CD14-positive monocyte (primary cell): ENCODE measurements at regions not wholly inside any gene's neighbourhood (a gene's known extent, or its start where the extent isn't known, plus 50 kb on each side); places are given as distances from the start of the nearest gene placed in this dataset.

Source experiments
- DNase-seq, 3 donors: peaks; one replicate each; pipeline ENCODE4 v3.0.0-alpha.2; 2011 to 2022
- H2AFZ ChIP-seq: 2 replicates; pipeline ENCODE4 v1.6.0; 2012; ENCODE audit warnings: mild to moderate bottlenecking, low read depth, low read length, inconsistent platforms; ENCODE audit not compliant: insufficient read depth, poor library complexity, severe bottlenecking
- H3K27ac ChIP-seq, 2 donors: 1 replicate in 1 of 2; 2 replicates in 1 of 2; pipeline ENCODE4 v1.5.1; 2012 to 2013; ENCODE audit warnings: low read length in 2 of 2, control low read depth in 1 of 2, inconsistent platforms in 1 of 2, low read depth in 1 of 2, mild to moderate bottlenecking in 1 of 2
- H3K27me3 ChIP-seq, 2 donors: one replicate each; pipeline versions ENCODE4 v1.6.0 to v1.6.1; 2011 to 2013; ENCODE audit warnings: low read length in 2 of 2; ENCODE audit not compliant: control insufficient read depth in 2 of 2, insufficient read depth in 2 of 2
- H3K36me3 ChIP-seq, 2 donors: replicated peaks in 1 of 2; 1 replicate in 1 of 2; 2 replicates in 1 of 2; pipeline versions ENCODE4 v1.5.1 to v1.6.1; 2012 to 2013; ENCODE audit warnings: low read length in 2 of 2, control low read depth in 1 of 2, inconsistent platforms in 1 of 2, mild to moderate bottlenecking in 1 of 2; ENCODE audit not compliant: insufficient read depth in 2 of 2, control insufficient read depth in 1 of 2
- H3K4me1 ChIP-seq, 2 donors: 1 replicate in 1 of 2; 2 replicates in 1 of 2; pipeline versions ENCODE4 v1.5.1 to v1.6.1; 2012 to 2013; ENCODE audit warnings: low read length in 2 of 2, control low read depth in 1 of 2, inconsistent platforms in 1 of 2, mild to moderate bottlenecking in 1 of 2, moderate library complexity in 1 of 2; ENCODE audit not compliant: insufficient read depth in 2 of 2, control insufficient read depth in 1 of 2
- H3K4me2 ChIP-seq: replicated peaks from 2 replicates; pipeline ENCODE3; 2012; ENCODE audit warnings: low read length, moderate library complexity, mild to moderate bottlenecking; ENCODE audit not compliant: poor library complexity, severe bottlenecking; ENCODE audit errors: extremely low read depth
- H3K4me3 ChIP-seq, 3 experiments: fragments of 200-600 bp in 1 of 3; sonication (generic) in 1 of 3; replicated peaks in 1 of 3; 1 replicate in 2 of 3; 2 replicates in 1 of 3; pipeline ENCODE4 v1.5.1; 2011 to 2013; ENCODE audit warnings: low read length in 3 of 3, mild to moderate bottlenecking in 3 of 3, control low read depth in 2 of 3, low read depth in 2 of 3, inconsistent platforms in 1 of 3, moderate library complexity in 1 of 3
- H3K79me2 ChIP-seq: 2 replicates; pipeline ENCODE4 v1.6.0; 2012; ENCODE audit warnings: mild to moderate bottlenecking, control low read depth, inconsistent platforms, low read length, moderate library complexity; ENCODE audit not compliant: insufficient read depth
- H3K9ac ChIP-seq: 2 replicates; pipeline ENCODE4 v1.6.0; 2017; ENCODE audit warnings: low read length, mild to moderate bottlenecking; ENCODE audit not compliant: insufficient read depth, poor library complexity, severe bottlenecking
- H3K9me3 ChIP-seq, 2 donors: replicated peaks in 1 of 2; 1 replicate in 1 of 2; 2 replicates in 1 of 2; pipeline versions ENCODE4 v1.5.1 to v1.6.1; 2012 to 2013; ENCODE audit warnings: low read length in 2 of 2, control low read depth in 1 of 2; ENCODE audit not compliant: control insufficient read depth in 1 of 2, insufficient read depth in 1 of 2
- H4K20me1 ChIP-seq: 2 replicates; pipeline ENCODE4 v1.6.0; 2012; ENCODE audit warnings: mild to moderate bottlenecking, low read length, control low read depth, moderate library complexity; ENCODE audit not compliant: insufficient read depth
- H3K27ac Mint-ChIP-seq, 7 donors: one replicate each; pipeline ENCODE4 v1.8.0; 2020; ENCODE audit warnings: mild to moderate bottlenecking in 7 of 7, mixed read lengths in 7 of 7, moderate library complexity in 6 of 7, inconsistent platforms in 2 of 7
- H3K27me3 Mint-ChIP-seq, 3 donors: one replicate each; pipeline ENCODE4 v1.8.0; 2021 to 2022; ENCODE audit warnings: low read depth in 3 of 3, mild to moderate bottlenecking in 3 of 3, mixed read lengths in 3 of 3, moderate library complexity in 3 of 3, inconsistent platforms in 1 of 3
- H3K36me3 Mint-ChIP-seq, 2 donors: one replicate each; pipeline ENCODE4 v1.8.0; 2020; ENCODE audit warnings: mixed read lengths in 2 of 2, inconsistent platforms in 1 of 2, mild to moderate bottlenecking in 1 of 2
- H3K4me1 Mint-ChIP-seq: one replicate; pipeline ENCODE4 v1.8.0; 2020; ENCODE audit warnings: mild to moderate bottlenecking, mixed read lengths
- H3K4me3 Mint-ChIP-seq, 2 donors: one replicate each; pipeline ENCODE4 v1.8.0; 2020; ENCODE audit warnings: mild to moderate bottlenecking in 2 of 2, mixed read lengths in 2 of 2, moderate library complexity in 1 of 2
- H3K9me3 Mint-ChIP-seq, 7 donors: one replicate each; pipeline ENCODE4 v1.8.0; 2020 to 2022; ENCODE audit warnings: mixed read lengths in 7 of 7, mild to moderate bottlenecking in 6 of 7, moderate library complexity in 6 of 7, inconsistent platforms in 2 of 7
- WGBS: methylation state at CpG from one replicate; pipeline ENCODE4 v1.1.5; 2013; ENCODE audit warnings: missing lambda C conversion rate; ENCODE audit not compliant: insufficient coverage; 5-methylcytosine and 5-hydroxymethylcytosine counted together
- intact Hi-C, 2 donors: fragments of 100-400 bp; cut with micrococcal nuclease; formaldehyde crosslinking; loops; one replicate each; pipeline versions ENCODE4 v1.15.0 to v1.15.1; 2023
- TF ChIP-seq, protein P1 (sequence below): fragments of 200-600 bp; IDR thresholded peaks from one replicate; pipeline ENCODE4 v1.8.0; 2022; ENCODE audit warnings: antibody characterized with exemption, mild to moderate bottlenecking

DNA sequence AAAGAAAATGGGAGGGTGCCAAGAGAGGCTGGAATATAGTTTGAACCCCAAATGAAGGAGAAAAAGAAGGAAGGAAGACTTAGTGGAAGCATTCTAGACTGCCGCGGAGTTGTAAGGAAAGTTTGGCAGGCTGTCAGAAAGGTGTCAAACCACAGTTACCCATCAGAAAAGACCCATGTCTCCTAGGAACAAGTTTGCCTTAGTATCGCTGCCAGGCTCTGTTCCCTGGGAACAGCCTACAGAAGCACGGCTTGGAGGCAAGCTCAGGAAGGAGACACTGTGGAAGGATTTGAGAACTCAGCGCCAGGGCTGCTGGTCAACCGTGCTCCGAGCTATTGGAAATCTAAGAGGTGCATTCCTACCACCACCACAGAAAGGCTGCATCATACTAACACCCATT is 197.4 kb downstream of the RRAGC start:
- TF ChIP-seq, protein P1, sequence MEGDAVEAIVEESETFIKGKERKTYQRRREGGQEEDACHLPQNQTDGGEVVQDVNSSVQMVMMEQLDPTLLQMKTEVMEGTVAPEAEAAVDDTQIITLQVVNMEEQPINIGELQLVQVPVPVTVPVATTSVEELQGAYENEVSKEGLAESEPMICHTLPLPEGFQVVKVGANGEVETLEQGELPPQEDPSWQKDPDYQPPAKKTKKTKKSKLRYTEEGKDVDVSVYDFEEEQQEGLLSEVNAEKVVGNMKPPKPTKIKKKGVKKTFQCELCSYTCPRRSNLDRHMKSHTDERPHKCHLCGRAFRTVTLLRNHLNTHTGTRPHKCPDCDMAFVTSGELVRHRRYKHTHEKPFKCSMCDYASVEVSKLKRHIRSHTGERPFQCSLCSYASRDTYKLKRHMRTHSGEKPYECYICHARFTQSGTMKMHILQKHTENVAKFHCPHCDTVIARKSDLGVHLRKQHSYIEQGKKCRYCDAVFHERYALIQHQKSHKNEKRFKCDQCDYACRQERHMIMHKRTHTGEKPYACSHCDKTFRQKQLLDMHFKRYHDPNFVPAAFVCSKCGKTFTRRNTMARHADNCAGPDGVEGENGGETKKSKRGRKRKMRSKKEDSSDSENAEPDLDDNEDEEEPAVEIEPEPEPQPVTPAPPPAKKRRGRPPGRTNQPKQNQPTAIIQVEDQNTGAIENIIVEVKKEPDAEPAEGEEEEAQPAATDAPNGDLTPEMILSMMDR = no peak
- Histone ChIP-seq H3K27ac (no peak overlapping the region), H3K9ac (no peak overlapping the region), H4K20me1 (no peaks in the 10 kb centered on the region), H3K4me1 (no peaks in the 10 kb centered on the region), H3K36me3 (no peaks in the 10 kb centered on the region), H2AFZ (no peak overlapping the region), H3K79me2 (no peaks in the 10 kb centered on the region), H3K4me3 (no peak overlapping the region), H3K27me3 (peaks cover 0 to 3% of the 10 kb centered on the region in 2 donors), H3K4me2 (no peak overlapping the region), H3K9me3 (no peaks in the 10 kb centered on the region)
- no peaks in the 10 kb centered on the region for H3K4me1 Mint-ChIP-seq
- peaks cover 0 to 13% (median 4%) of the 10 kb centered on the region in 7 donors for H3K9me3 Mint-ChIP-seq
- H3K27me3 Mint-ChIP-seq = peaks cover 7 to 20% (median 9%) of the 10 kb centered on the region in 3 donors
- no peak for DNase-seq
- intact Hi-C loops = no loop called here
- WGBS = 60% methylated on average over 1 of the region's 7 CpGs
- no peak overlapping the region for H3K4me3 Mint-ChIP-seq
- no peaks in the 10 kb centered on the region for H3K36me3 Mint-ChIP-seq
- no peak overlapping the region for H3K27ac Mint-ChIP-seq

DNA sequence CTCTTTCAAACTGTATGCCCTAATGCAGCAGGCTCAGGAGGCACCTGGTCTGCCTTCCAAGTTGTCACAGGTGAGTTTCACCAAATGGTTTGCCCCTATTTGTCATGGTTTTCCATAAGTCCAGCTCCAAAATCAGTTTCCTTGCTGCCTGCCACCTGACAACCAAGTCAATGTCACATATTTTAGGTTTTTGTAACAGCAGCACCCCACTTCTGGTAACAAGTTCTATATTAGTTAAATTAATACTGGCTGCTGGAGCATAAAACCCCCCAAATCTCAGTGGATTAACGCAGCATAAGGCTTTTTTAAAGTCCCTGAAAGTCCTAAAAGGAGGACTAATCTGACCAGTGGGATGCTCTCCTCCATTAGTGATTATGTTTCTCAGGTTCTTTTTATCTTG is 200.7 kb downstream of the RRAGC start:
- no peaks in the 10 kb centered on the region for H3K36me3 ChIP-seq
- H3K4me3 Mint-ChIP-seq = no peak overlapping the region
- no peaks in the 10 kb centered on the region for H3K4me1 ChIP-seq
- H3K36me3 Mint-ChIP-seq = no peaks in the 10 kb centered on the region
- no peak overlapping the region for H3K4me2 ChIP-seq
- no peak overlapping the region for H3K9ac ChIP-seq
- DNase-seq = no peak
- intact Hi-C loops = no loop called here
- no peak overlapping the region for H3K27ac Mint-ChIP-seq
- no peaks in the 10 kb centered on the region for H3K9me3 ChIP-seq
- H3K27me3 ChIP-seq = peaks cover 0 to 3% of the 10 kb centered on the region in 2 donors
- peaks cover 0 to 8% (median 2%) of the 10 kb centered on the region in 7 donors for H3K9me3 Mint-ChIP-seq
- H3K79me2 ChIP-seq = no peaks in the 10 kb centered on the region
- no peaks in the 10 kb centered on the region for H4K20me1 ChIP-seq
- H3K4me1 Mint-ChIP-seq = no peaks in the 10 kb centered on the region
- WGBS = 60% methylated on average over 1 of the region's 1 CpG
- H3K4me3 ChIP-seq = no peak overlapping the region
- TF ChIP-seq, protein P1 = no peak
- H2AFZ ChIP-seq = no peak overlapping the region
- H3K27me3 Mint-ChIP-seq = peaks cover 10 to 25% (median 17%) of the 10 kb centered on the region in 3 donors
- H3K27ac ChIP-seq = no peak overlapping the region
